GM23338 (cell line): ENCODE measurements at regions not wholly inside any gene's neighbourhood (a gene's known extent, or its start where the extent isn't known, plus 50 kb on each side); places are given as distances from the start of the nearest gene placed in this dataset.

Source experiments
- ATAC-seq: fragments of 200-7000 bp; cut with Tn5 transposase; 3 replicates; pipeline ENCODE4 v1.9.1; 2020
- DNase-seq: peaks from one replicate; pipeline ENCODE4 v3.0.0-alpha.2; 2015; ENCODE audit warnings: low spot score
- H2AFZ ChIP-seq: fragments of 200-600 bp; sonication (generic); 2 replicates; pipeline ENCODE4 v1.8.0; 2016; ENCODE audit warnings: antibody characterized with exemption, mild to moderate bottlenecking, moderate library complexity
- H3F3A ChIP-seq: fragments of 200-600 bp; sonication (generic); replicated peaks from 2 replicates; pipeline ENCODE4 v1.8.0; 2017; ENCODE audit warnings: antibody characterized with exemption, mixed run types, low read depth
- H3K27ac ChIP-seq: fragments of 200-600 bp; sonication (generic); 2 replicates; pipeline ENCODE4 v1.6.1; 2016; ENCODE audit warnings: low read depth
- H3K27me3 ChIP-seq: fragments of 200-600 bp; sonication (generic); 2 replicates; pipeline ENCODE4 v1.8.0; 2016; ENCODE audit warnings: mild to moderate bottlenecking, mixed run types, moderate library complexity; ENCODE audit not compliant: insufficient read depth
- H3K36me3 ChIP-seq: fragments of 200-600 bp; sonication (generic); 2 replicates; pipeline ENCODE4 v1.8.0; 2016; ENCODE audit warnings: mild to moderate bottlenecking; ENCODE audit not compliant: insufficient read depth
- H3K4me1 ChIP-seq: fragments of 200-600 bp; sonication (generic); 2 replicates; pipeline ENCODE4 v1.8.0; 2016; ENCODE audit warnings: mild to moderate bottlenecking, moderate library complexity; ENCODE audit not compliant: insufficient read depth
- H3K4me2 ChIP-seq: fragments of 200-600 bp; sonication (generic); 2 replicates; pipeline ENCODE4 v1.7.1; 2017; ENCODE audit warnings: mixed run types
- H3K4me3 ChIP-seq: fragments of 200-600 bp; sonication (generic); 2 replicates; pipeline ENCODE4 v1.6.1; 2016; ENCODE audit warnings: mixed run types
- H3K79me2 ChIP-seq: fragments of 200-600 bp; sonication (generic); replicated peaks from 2 replicates; pipeline ENCODE4 v1.8.0; 2017; ENCODE audit warnings: mild to moderate bottlenecking; ENCODE audit not compliant: insufficient read depth
- H3K9me2 ChIP-seq: fragments of 200-600 bp; sonication (generic); 2 replicates; pipeline ENCODE4 v1.8.0; 2017; ENCODE audit not compliant: insufficient read depth
- H4K20me1 ChIP-seq: fragments of 200-600 bp; sonication (generic); replicated peaks from 2 replicates; pipeline ENCODE4 v1.8.0; 2017; ENCODE audit warnings: mild to moderate bottlenecking; ENCODE audit not compliant: insufficient read depth
- H3K27ac Mint-ChIP-seq: 2 replicates; pipeline ENCODE4 v1.8.0; 2020; ENCODE audit warnings: inconsistent platforms, mild to moderate bottlenecking, moderate library complexity, mixed read lengths
- H3K27me3 Mint-ChIP-seq: 3 replicates; pipeline ENCODE4 v1.8.0; 2022; ENCODE audit warnings: low read depth, mild to moderate bottlenecking, moderate library complexity, mixed read lengths, inconsistent platforms; ENCODE audit not compliant: insufficient read depth, poor library complexity
- H3K36me3 Mint-ChIP-seq: 3 replicates; pipeline ENCODE4 v1.8.0; 2021; ENCODE audit warnings: low read depth, mild to moderate bottlenecking, inconsistent platforms, moderate library complexity, mixed read lengths
- H3K4me1 Mint-ChIP-seq: 3 replicates; pipeline ENCODE4 v1.8.0; 2020; ENCODE audit warnings: mild to moderate bottlenecking, inconsistent platforms, mixed read lengths
- H3K4me3 Mint-ChIP-seq: 3 replicates; pipeline ENCODE4 v1.8.0; 2021; ENCODE audit warnings: moderate library complexity, mild to moderate bottlenecking, inconsistent platforms, mixed read lengths
- H3K9me3 Mint-ChIP-seq: 3 replicates; pipeline ENCODE4 v1.8.0; 2020; ENCODE audit warnings: moderate library complexity, mild to moderate bottlenecking, inconsistent platforms, mixed read lengths
- CREB1 ChIP-seq: fragments of 250-450 bp; sonication (Bioruptor Pico); IDR thresholded peaks from 2 replicates; pipeline ENCODE4 v1.5.0; 2020; ENCODE audit warnings: low read depth, mild to moderate bottlenecking, moderate library complexity
- EZH2phosphoT487 ChIP-seq: fragments of 200-600 bp; sonication (generic); IDR thresholded peaks from one replicate; pipeline ENCODE4 v1.8.1; 2018; ENCODE audit warnings: antibody characterized with exemption; ENCODE audit not compliant: unreplicated experiment
- JUNB ChIP-seq: IDR thresholded peaks from one replicate; pipeline ENCODE4 v1.6.1; 2016; ENCODE audit warnings: antibody characterized with exemption; ENCODE audit not compliant: unreplicated experiment
- POLR2AphosphoS5 ChIP-seq: IDR thresholded peaks from 2 replicates; pipeline ENCODE4 v1.6.1; 2016; ENCODE audit warnings: antibody characterized with exemption, low read depth
- REST ChIP-seq: IDR thresholded peaks from one replicate; pipeline ENCODE4 v1.6.1; 2018; ENCODE audit warnings: antibody characterized with exemption; ENCODE audit not compliant: unreplicated experiment
- STAT1 ChIP-seq: IDR thresholded peaks from one replicate; pipeline ENCODE4 v1.6.1; 2016; ENCODE audit warnings: antibody characterized with exemption; ENCODE audit not compliant: unreplicated experiment
- ZNF114 ChIP-seq: fragments of 250-450 bp; sonication (Bioruptor Pico); IDR thresholded peaks from 2 replicates; pipeline ENCODE4 v1.5.0; 2020; ENCODE audit warnings: mild to moderate bottlenecking, moderate library complexity
- TF ChIP-seq, protein P1 (sequence below): fragments of 250-450 bp; sonication (Bioruptor Pico); IDR thresholded peaks from 2 replicates; pipeline ENCODE4 v1.5.0; 2020; ENCODE audit warnings: mild to moderate bottlenecking, moderate library complexity
- TF ChIP-seq, protein P2 (sequence below), 2 experiments: fragments of 200-600 bp in 1 of 2; sonication (generic) in 1 of 2; conservative IDR thresholded peaks; 2 replicates each; pipeline versions ENCODE4 v1.5.1 to v1.6.1; 2016 to 2017; ENCODE audit warnings: antibody characterized with exemption in 2 of 2, low read depth in 2 of 2, mild to moderate bottlenecking in 2 of 2, moderate library complexity in 1 of 2
- TF ChIP-seq, protein P3 (sequence below): IDR thresholded peaks from 2 replicates; pipeline ENCODE4 v1.6.1; 2016; ENCODE audit warnings: antibody characterized with exemption

GRCh38 chr11:80309301-80309700 is 868.5 kb upstream of the TENM4 start:
- Histone ChIP-seq H3K9me2 (0 out of 2 replicates have a peak, but pooled peaks cover 3% of the 10 kb centered on the region), H3K27ac (no peak overlapping the region), H3K4me1 (no peaks in the 10 kb centered on the region), H3F3A (no peaks in the 10 kb centered on the region), H4K20me1 (no peaks in the 10 kb centered on the region), H2AFZ (no peak overlapping the region), H3K36me3 (no peaks in the 10 kb centered on the region), H3K4me3 (no peak overlapping the region), H3K79me2 (no peaks in the 10 kb centered on the region), H3K4me2 (no peak overlapping the region), H3K27me3 (no peaks in the 10 kb centered on the region)
- ATAC-seq (no peak), DNase-seq (no peak)
- Mint-ChIP-seq H3K36me3 (peaks cover 21% of the 10 kb centered on the region), H3K4me3 (no peak overlapping the region), H3K27ac (no peak overlapping the region), H3K4me1 (no peaks in the 10 kb centered on the region), H3K27me3 (peaks cover 3% of the 10 kb centered on the region), H3K9me3 (peaks cover 26% of the 10 kb centered on the region)
- no peak for TF ChIP-seq CREB1 (CRISPR knock-in tag)
- no peak for TF ChIP-seq STAT1
- TF ChIP-seq, protein P1, sequence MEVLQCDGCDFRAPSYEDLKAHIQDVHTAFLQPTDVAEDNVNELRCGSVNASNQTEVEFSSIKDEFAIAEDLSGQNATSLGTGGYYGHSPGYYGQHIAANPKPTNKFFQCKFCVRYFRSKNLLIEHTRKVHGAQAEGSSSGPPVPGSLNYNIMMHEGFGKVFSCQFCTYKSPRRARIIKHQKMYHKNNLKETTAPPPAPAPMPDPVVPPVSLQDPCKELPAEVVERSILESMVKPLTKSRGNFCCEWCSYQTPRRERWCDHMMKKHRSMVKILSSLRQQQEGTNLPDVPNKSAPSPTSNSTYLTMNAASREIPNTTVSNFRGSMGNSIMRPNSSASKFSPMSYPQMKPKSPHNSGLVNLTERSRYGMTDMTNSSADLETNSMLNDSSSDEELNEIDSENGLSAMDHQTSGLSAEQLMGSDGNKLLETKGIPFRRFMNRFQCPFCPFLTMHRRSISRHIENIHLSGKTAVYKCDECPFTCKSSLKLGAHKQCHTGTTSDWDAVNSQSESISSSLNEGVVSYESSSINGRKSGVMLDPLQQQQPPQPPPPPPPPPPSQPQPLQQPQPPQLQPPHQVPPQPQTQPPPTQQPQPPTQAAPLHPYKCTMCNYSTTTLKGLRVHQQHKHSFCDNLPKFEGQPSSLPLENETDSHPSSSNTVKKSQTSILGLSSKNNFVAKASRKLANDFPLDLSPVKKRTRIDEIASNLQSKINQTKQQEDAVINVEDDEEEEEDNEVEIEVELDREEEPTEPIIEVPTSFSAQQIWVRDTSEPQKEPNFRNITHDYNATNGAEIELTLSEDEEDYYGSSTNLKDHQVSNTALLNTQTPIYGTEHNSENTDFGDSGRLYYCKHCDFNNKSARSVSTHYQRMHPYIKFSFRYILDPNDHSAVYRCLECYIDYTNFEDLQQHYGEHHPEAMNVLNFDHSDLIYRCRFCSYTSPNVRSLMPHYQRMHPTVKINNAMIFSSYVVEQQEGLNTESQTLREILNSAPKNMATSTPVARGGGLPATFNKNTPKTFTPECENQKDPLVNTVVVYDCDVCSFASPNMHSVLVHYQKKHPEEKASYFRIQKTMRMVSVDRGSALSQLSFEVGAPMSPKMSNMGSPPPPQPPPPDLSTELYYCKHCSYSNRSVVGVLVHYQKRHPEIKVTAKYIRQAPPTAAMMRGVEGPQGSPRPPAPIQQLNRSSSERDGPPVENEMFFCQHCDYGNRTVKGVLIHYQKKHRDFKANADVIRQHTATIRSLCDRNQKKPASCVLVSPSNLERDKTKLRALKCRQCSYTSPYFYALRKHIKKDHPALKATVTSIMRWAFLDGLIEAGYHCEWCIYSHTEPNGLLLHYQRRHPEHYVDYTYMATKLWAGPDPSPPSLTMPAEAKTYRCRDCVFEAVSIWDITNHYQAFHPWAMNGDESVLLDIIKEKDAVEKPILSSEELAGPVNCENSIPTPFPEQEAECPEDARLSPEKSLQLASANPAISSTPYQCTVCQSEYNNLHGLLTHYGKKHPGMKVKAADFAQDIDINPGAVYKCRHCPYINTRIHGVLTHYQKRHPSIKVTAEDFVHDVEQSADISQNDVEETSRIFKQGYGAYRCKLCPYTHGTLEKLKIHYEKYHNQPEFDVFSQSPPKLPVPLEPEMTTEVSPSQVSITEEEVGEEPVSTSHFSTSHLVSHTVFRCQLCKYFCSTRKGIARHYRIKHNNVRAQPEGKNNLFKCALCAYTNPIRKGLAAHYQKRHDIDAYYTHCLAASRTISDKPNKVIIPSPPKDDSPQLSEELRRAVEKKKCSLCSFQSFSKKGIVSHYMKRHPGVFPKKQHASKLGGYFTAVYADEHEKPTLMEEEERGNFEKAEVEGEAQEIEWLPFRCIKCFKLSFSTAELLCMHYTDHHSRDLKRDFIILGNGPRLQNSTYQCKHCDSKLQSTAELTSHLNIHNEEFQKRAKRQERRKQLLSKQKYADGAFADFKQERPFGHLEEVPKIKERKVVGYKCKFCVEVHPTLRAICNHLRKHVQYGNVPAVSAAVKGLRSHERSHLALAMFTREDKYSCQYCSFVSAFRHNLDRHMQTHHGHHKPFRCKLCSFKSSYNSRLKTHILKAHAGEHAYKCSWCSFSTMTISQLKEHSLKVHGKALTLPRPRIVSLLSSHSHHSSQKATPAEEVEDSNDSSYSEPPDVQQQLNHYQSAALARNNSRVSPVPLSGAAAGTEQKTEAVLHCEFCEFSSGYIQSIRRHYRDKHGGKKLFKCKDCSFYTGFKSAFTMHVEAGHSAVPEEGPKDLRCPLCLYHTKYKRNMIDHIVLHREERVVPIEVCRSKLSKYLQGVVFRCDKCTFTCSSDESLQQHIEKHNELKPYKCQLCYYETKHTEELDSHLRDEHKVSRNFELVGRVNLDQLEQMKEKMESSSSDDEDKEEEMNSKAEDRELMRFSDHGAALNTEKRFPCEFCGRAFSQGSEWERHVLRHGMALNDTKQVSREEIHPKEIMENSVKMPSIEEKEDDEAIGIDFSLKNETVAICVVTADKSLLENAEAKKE (CRISPR knock-in tag) = no peak
- no peak for TF ChIP-seq JUNB
- TF ChIP-seq REST = no peak
- no peak for TF ChIP-seq POLR2AphosphoS5
- TF ChIP-seq, protein P2, sequence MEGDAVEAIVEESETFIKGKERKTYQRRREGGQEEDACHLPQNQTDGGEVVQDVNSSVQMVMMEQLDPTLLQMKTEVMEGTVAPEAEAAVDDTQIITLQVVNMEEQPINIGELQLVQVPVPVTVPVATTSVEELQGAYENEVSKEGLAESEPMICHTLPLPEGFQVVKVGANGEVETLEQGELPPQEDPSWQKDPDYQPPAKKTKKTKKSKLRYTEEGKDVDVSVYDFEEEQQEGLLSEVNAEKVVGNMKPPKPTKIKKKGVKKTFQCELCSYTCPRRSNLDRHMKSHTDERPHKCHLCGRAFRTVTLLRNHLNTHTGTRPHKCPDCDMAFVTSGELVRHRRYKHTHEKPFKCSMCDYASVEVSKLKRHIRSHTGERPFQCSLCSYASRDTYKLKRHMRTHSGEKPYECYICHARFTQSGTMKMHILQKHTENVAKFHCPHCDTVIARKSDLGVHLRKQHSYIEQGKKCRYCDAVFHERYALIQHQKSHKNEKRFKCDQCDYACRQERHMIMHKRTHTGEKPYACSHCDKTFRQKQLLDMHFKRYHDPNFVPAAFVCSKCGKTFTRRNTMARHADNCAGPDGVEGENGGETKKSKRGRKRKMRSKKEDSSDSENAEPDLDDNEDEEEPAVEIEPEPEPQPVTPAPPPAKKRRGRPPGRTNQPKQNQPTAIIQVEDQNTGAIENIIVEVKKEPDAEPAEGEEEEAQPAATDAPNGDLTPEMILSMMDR (conservative IDR thresholded peaks at IDR 0.05; ENCODE audit: low read depth in 2 of 2) = no peak
- TF ChIP-seq ZNF114 (CRISPR knock-in tag) = no peak
- TF ChIP-seq, protein P3, sequence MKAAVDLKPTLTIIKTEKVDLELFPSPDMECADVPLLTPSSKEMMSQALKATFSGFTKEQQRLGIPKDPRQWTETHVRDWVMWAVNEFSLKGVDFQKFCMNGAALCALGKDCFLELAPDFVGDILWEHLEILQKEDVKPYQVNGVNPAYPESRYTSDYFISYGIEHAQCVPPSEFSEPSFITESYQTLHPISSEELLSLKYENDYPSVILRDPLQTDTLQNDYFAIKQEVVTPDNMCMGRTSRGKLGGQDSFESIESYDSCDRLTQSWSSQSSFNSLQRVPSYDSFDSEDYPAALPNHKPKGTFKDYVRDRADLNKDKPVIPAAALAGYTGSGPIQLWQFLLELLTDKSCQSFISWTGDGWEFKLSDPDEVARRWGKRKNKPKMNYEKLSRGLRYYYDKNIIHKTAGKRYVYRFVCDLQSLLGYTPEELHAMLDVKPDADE = no peak
- TF ChIP-seq EZH2phosphoT487 = no peak
